ENCODE measurements at regions not wholly inside any gene's neighbourhood (a gene's known extent, or its start where the extent isn't known, plus 50 kb on each side); places are given as distances from the start of the nearest gene placed in this dataset.
"Not testable (repeated sequence)": the region's sequence is repeated elsewhere in the genome, so short reads cannot be mapped to it uniquely, and the experiment has no call there.

DNA sequence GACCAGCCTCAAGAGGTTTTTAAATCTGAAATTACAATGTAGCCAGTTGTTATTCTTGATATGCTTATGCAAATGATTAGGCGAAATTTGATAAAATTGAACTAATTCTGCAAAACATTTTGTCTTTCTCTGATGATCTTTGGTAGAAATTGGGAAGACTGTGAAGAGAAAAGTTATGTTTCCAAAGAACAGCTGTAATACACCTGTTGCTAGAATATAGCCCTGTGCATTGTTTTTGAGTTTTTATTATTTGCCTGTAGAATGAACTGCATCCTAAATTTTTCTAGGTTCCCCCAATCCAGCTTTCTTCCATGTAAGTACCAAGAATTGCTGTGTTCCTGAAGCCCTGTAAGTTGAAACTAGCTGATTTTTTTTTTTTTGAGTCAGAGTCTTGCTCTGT, 81.5 kb upstream of the RHOU start:
- DNase-seq (no peak), ATAC-seq (ENCODE audit: low read depth) (no peak)
- peaks cover 57% of the 10 kb centered on the region for H3K27me3 Mint-ChIP-seq
- no peak overlapping the region for H3K4me3 Mint-ChIP-seq
- POLR2A ChIA-PET = no interaction called here
- H3K36me3 Mint-ChIP-seq = no peaks in the 10 kb centered on the region
- no peak overlapping the region for H3K27ac Mint-ChIP-seq
- no peaks in the 10 kb centered on the region for H3K9me3 Mint-ChIP-seq
- peaks cover 3% of the 10 kb centered on the region for H3K4me1 Mint-ChIP-seq

DNA sequence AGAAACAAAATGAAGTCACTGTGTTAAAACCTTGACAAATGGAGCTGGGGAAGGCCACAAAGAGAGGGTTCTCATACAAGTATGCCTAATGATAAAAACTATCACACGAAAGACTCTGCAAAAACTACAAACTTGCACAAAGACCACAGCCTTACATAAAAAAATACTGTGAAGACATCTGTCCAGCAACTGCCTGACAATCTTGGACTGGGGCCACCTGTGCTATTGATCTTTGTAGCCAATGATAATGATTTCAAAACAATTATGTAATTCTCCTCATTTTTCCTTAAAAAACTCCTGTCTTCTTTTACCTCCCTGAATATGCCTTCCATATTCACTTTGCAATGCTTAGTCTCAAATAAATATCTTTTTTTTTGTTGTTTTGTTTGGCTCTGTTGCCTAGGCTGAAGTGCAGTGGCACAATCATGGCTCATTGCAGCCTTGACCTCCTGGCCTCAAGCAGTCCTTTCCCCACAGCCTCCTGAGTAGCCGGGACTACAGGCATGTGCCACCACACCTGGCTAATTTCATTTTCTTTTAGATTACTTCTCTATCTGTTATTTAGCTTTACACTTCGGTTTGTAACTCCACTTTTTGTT, 79.4 kb upstream of the RHOU start:
- no peak overlapping the region for H3K4me3 Mint-ChIP-seq
- ATAC-seq (ENCODE audit: low read depth) (no peak), DNase-seq (no peak)
- POLR2A ChIA-PET = no interaction called here
- no peak overlapping the region for H3K27ac Mint-ChIP-seq
- peaks cover 2% of the 10 kb centered on the region for H3K4me1 Mint-ChIP-seq
- H3K9me3 Mint-ChIP-seq = no peaks in the 10 kb centered on the region
- H3K27me3 Mint-ChIP-seq = peaks cover 50% of the 10 kb centered on the region
- no peaks in the 10 kb centered on the region for H3K36me3 Mint-ChIP-seq

DNA sequence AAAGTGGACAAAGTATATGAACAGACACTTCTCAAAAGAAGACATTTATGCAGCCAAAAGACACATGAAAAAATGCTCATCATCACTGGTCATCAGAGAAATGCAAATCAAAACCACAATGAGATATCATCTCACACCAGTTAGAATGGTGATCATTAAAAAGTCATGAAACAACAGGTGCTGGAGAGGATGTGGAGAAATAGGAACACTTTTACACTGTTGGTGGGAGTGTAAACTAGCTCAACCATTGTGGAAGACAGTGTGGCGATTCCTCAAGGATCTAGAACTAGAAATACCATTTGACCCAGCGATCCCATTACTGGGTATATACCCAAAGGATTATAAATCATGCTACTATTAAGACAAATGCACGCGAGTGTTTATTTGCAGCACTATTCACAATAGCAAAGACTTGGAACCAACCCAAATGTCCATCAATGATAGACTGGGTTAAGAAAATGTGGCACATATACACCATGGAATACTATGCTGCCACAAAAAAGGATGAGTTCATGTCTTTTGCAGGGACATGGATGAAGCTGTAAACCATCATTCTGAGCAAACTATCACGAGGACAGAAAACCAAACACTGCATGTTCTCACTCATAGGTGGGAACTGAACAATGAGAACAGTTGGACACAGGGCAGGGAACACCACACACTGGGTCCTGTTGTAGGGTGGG, 73.1 kb upstream of the RHOU start:
- H3K36me3 Mint-ChIP-seq; H3K27ac Mint-ChIP-seq; H3K9me3 Mint-ChIP-seq; H3K4me1 Mint-ChIP-seq; H3K4me3 Mint-ChIP-seq; ATAC-seq (ENCODE audit: low read depth); POLR2A ChIA-PET; DNase-seq: not testable (repeated sequence)
- peaks cover 29% of the 10 kb centered on the region for H3K27me3 Mint-ChIP-seq

DNA sequence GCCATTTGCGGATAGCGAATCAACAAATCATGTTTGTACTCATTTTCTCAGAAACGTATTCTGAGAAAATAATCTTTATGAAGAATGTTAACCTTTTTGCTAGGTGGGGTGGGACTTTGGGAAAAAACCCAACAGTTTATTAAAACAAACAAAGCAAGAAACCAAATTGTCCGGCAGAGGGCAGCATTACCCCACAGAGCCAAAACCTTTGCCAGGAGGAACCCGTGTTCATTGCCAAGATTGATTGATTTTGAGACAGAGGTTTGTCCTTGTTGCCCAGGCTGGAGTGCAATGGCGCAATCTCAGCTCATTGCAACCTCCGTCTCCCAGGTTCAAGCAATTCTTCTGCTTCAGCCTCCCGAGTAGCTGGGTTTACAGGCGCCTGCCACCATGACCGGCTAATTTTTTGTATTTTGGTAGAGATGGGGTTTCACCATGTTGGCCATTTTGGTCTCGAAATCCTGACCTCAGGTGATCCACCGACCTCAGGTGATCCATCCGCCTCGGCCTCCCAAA, 70.8 kb upstream of the RHOU start:
- Mint-ChIP-seq H3K4me1 (peaks cover 8% of the 10 kb centered on the region), H3K27me3 (peaks cover 24% of the 10 kb centered on the region), H3K27ac (no peak overlapping the region), H3K36me3 (no peaks in the 10 kb centered on the region), H3K9me3 (no peaks in the 10 kb centered on the region), H3K4me3 (no peak overlapping the region)
- DNase-seq (peak; percentile 69), ATAC-seq (ENCODE audit: low read depth) (no peak)
- POLR2A ChIA-PET = no interaction called here

DNA sequence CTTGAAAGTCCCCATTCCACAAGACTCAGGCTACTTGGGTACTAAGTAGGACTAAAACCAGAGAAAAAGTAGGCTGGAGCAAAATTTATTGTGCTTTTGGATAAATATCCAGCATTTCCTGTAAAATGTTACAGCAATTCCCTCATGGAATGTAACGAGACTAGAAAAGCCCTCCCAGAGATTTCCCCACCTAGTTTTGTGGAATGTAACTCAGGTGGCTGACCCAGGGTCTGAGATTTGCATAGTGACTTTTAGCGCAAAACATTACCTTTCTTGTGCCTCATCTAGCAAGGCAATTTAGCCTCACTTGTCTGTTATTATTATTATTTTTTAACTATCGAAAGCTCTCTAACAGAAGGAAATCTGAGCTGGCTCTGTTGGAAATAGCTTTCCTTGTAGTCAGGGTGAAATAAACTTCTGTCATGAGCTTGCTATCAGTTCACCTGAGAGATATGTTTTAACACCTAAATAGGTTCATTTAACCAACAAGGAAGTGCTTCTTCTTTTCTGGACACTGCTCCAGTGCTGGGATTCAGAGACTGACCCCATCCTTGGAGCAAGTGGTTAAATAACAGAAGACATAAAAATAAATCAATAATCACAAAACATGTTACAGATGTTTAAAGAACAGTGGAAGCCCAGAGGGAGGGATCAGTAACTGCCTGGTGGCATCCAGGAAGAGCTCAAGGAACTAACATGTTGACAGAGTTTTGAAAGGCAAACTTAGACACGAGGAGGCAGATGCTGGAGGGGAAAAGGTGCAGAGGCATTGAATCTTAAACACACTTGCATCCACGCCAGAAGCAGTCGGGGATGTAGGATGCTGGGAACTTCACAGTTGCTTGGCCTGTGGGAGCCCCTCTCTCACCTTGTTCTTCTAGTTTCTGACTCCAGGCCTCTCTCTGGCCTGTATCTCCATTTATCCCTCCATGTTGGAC, 68.3 kb upstream of the RHOU start:
- no peak for DNase-seq
- H3K27ac Mint-ChIP-seq = no peak overlapping the region
- ATAC-seq (ENCODE audit: low read depth) = no peak
- peaks cover 8% of the 10 kb centered on the region for H3K4me1 Mint-ChIP-seq
- no peaks in the 10 kb centered on the region for H3K36me3 Mint-ChIP-seq
- H3K27me3 Mint-ChIP-seq = peaks cover 3% of the 10 kb centered on the region
- no peaks in the 10 kb centered on the region for H3K9me3 Mint-ChIP-seq
- POLR2A ChIA-PET = no interaction called here
- no peak overlapping the region for H3K4me3 Mint-ChIP-seq

DNA sequence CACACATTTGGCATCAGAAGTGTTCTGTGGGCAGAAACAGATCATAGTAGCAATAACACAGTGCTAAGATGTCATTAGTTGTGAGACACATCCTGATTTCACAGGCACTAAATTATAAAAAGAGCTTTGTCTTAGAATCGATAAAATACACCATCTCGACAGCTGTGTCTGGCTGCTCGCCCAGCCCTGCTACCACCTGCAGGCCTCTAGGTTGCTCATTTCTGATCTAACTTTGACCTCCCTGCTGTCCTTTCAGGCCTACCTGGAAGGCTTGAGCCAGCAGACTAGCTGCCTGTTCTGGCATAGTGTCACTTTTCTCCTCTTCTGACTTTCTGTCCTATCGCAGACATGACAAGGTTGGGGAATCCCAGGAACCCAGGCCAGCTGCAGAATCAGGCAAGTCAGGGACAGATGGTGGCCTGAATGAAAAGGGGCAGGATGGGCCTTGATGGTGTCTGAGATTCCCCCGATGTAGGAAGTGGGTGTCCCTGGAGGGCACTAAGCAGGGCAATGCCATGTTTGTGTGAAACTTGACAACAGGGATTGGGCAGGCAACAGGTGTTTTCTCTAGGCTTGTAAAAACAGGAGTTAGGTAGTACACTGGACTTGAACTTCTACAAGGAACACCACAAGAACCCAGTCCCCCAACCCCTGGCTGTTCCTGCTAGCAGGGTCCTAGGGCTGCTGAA, 66.6 kb upstream of the RHOU start:
- ATAC-seq (ENCODE audit: low read depth) = no peak
- H3K36me3 Mint-ChIP-seq = no peaks in the 10 kb centered on the region
- H3K4me1 Mint-ChIP-seq = peaks cover 8% of the 10 kb centered on the region
- H3K4me3 Mint-ChIP-seq = no peak overlapping the region
- DNase-seq = no peak
- H3K27me3 Mint-ChIP-seq = peaks cover 3% of the 10 kb centered on the region
- no peak overlapping the region for H3K27ac Mint-ChIP-seq
- no peaks in the 10 kb centered on the region for H3K9me3 Mint-ChIP-seq
- POLR2A ChIA-PET = no interaction called here

DNA sequence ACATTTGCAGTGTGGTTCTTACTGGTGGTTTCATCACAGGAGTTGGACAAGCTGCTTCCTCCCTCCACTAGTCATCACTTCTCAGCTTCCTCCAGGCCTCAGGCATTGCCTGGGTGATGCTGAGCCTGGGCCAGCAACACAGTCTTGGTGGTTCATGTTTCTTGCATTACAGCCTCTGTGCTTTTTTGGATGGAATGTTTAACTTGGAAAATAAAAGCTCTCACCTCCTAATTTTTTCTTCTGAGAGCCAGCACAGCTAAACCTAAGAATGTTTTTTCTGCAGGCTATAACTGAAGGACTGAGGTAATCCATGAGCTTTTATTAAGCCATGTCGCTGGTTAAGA, 66.1 kb upstream of the RHOU start:
- Mint-ChIP-seq H3K27me3 (no peaks in the 10 kb centered on the region), H3K36me3 (no peaks in the 10 kb centered on the region), H3K4me1 (peaks cover 8% of the 10 kb centered on the region), H3K27ac (no peak overlapping the region), H3K9me3 (no peaks in the 10 kb centered on the region), H3K4me3 (no peak overlapping the region)
- no peak for DNase-seq
- ATAC-seq (ENCODE audit: low read depth) = no peak
- POLR2A ChIA-PET = no interaction called here

DNA sequence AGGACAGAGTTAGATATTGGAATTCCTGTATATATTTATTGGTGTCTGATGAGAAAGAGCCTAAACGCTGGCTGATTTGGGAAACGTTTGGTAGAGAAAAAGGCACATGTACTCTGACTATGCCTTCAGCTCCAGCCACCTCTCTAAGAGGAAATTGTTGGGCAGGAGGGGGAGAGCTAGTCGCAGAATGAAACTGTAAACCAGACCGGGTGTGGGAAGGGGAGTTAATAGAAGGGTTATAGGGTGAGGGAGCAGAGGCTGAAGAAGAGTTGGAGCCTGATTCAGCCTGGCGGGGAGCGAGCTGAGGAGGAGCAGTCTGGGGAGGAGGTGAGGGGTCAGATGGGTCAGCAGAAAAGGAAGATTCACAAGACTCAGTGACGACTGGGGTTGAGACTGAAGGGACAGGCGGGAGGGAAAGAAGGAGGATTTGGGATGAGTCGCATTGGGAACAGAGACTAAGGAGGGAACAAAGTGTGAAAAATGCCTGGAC, 54.2 kb upstream of the RHOU start:
- H3K36me3 Mint-ChIP-seq; ATAC-seq (ENCODE audit: low read depth); H3K27ac Mint-ChIP-seq; DNase-seq; H3K9me3 Mint-ChIP-seq; H3K4me1 Mint-ChIP-seq: not testable (repeated sequence)
- POLR2A ChIA-PET = interaction anchor here (0.6 kb wide), 1 partner anchor 45 kb away, joined by 3 read pairs; no protein-coding TSS in a partner anchor
- Mint-ChIP-seq H3K27me3 (peaks cover 35% of the 10 kb centered on the region), H3K4me3 (peak overlapping the region; percentile 18)

DNA sequence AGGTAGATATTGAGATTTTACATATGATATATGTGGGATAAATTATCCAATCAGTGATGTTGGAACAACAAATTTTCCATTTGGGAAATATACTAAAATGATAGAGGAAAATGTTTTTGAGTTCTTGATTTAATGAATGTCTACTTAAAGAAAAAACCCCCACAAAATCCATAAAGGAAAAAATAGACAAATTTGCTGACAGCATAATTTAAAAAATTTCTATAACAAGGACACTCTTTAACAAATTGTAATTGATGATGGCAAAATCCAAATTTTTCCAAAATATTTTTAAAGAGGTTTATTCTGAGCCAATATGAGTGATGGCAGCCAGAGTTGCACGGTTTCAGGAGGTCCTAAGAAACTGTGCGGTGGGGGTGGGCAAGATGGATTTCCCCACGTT, 51.9 kb upstream of the RHOU start:
- DNase-seq (no peak), ATAC-seq (ENCODE audit: low read depth) (no peak)
- no peak overlapping the region for H3K27ac Mint-ChIP-seq
- no peaks in the 10 kb centered on the region for H3K9me3 Mint-ChIP-seq
- no peak overlapping the region for H3K4me3 Mint-ChIP-seq
- no peaks in the 10 kb centered on the region for H3K36me3 Mint-ChIP-seq
- H3K4me1 Mint-ChIP-seq = peaks cover 6% of the 10 kb centered on the region
- POLR2A ChIA-PET = no interaction called here
- H3K27me3 Mint-ChIP-seq = peaks cover 46% of the 10 kb centered on the region

DNA sequence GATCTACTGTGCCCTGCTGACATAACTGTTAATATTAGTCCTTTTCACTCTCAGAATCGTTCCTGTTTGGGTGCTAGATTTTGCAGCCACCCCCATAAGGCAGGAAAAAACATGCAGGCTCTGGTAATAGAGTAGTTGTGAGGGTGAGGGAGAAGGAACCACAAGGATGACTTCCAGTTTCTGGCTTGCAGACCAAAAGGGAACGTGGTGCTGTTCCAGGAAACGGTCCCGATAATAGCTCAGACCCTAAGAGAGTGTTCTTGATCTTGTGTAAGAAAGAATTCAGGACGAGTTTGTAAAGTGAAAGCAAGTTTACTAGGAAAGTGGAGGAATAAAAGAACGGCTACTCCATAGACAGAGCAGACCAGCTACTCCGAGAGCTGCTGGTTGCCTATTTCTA, 50.7 kb upstream of the RHOU start:
- ATAC-seq (ENCODE audit: low read depth) = no peak
- DNase-seq = no peak
- H3K4me3 Mint-ChIP-seq = no peak overlapping the region
- no peaks in the 10 kb centered on the region for H3K9me3 Mint-ChIP-seq
- POLR2A ChIA-PET = no interaction called here
- peaks cover 44% of the 10 kb centered on the region for H3K27me3 Mint-ChIP-seq
- peaks cover 6% of the 10 kb centered on the region for H3K4me1 Mint-ChIP-seq
- no peak overlapping the region for H3K27ac Mint-ChIP-seq
- H3K36me3 Mint-ChIP-seq = no peaks in the 10 kb centered on the region

DNA sequence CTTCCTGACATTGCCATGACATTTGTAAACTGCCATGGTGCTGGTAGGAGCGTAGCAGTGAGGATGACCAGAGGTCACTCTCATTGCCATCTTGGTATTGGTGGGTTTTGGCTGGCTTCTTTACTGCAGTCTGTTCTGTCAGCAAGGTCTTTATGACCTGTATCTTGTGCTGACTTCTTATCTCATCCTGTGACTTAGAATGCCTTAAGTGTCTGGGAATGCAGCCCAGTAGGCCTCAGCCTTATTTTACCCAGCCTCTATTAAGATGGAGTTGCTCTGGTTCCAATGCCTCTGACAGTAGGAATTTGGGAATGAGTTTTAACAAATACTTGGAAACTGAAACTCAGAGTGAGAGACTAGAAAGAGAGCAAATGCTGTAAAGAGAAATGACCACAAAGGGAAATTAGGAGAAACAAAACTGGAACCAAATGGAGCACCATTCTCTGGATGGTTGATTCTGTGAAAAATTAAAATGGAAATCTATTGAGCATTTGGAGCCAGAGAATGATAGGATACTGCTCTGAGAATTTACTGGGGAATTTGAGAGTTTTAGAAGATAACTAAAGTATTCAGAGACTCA, 50.1 kb upstream of the RHOU start:
- no peaks in the 10 kb centered on the region for H3K36me3 Mint-ChIP-seq
- peaks cover 44% of the 10 kb centered on the region for H3K27me3 Mint-ChIP-seq
- H3K27ac Mint-ChIP-seq = no peak overlapping the region
- POLR2A ChIA-PET = no interaction called here
- H3K4me3 Mint-ChIP-seq = no peak overlapping the region
- peaks cover 6% of the 10 kb centered on the region for H3K4me1 Mint-ChIP-seq
- H3K9me3 Mint-ChIP-seq = no peaks in the 10 kb centered on the region
- no peak for ATAC-seq (ENCODE audit: low read depth)
- no peak for DNase-seq

All from activated naive CD8-positive, alpha-beta T cell treated with anti-CD3 and anti-CD28 coated beads, Interleukin-2, amount 10 ng/mL, durations not matched to agents 7 days and 5 days (primary cell).